ENCODE measurements at regions not wholly inside any gene's neighbourhood (a gene's known extent, or its start where the extent isn't known, plus 50 kb on each side); places are given as distances from the start of the nearest gene placed in this dataset.

GRCh38 chr11:127191261-127191660 is 190.7 kb upstream of the KIRREL3 start:
- Histone ChIP-seq H3K9me2 (replicated peaks; ENCODE audit: insufficient read depth, low read length) (no peaks in the 10 kb centered on the region), H3K27ac (ENCODE audit: low read length) (no peak overlapping the region), H3K9me3 (ENCODE audit: low read length) (no peaks in the 10 kb centered on the region), H3K4me3 (ENCODE audit: low read length) (no peak overlapping the region), H3K4me2 (ENCODE audit: low read depth, low read length, poor library complexity, severe bottlenecking) (no peak overlapping the region), H4K20me1 (ENCODE audit: insufficient read depth, low read depth, low read length) (no peaks in the 10 kb centered on the region), H3K36me3 (ENCODE audit: insufficient read depth, low read length) (no peaks in the 10 kb centered on the region), H3K9ac (ENCODE audit: low read length) (no peak overlapping the region), H3K27me3 (ENCODE audit: low read length) (no peaks in the 10 kb centered on the region), H3K4me1 (ENCODE audit: low read length) (no peaks in the 10 kb centered on the region), H2AFZ (ENCODE audit: low read length) (no peak overlapping the region), H3K79me2 (ENCODE audit: low read length) (no peaks in the 10 kb centered on the region)
- DNase-seq, result no peak

GRCh38 chr11:127182586-127183203 is 182.1 kb upstream of the KIRREL3 start:
- no peak overlapping the region for H3K4me2 ChIP-seq (ENCODE audit: low read depth, low read length, poor library complexity, severe bottlenecking)
- no peaks in the 10 kb centered on the region for H3K4me1 ChIP-seq (ENCODE audit: low read length)
- no peaks in the 10 kb centered on the region for H3K79me2 ChIP-seq (ENCODE audit: low read length)
- H3K9me3 ChIP-seq (ENCODE audit: low read length), result no peaks in the 10 kb centered on the region
- H4K20me1 ChIP-seq (ENCODE audit: insufficient read depth, low read depth, low read length), result no peaks in the 10 kb centered on the region
- H2AFZ ChIP-seq (ENCODE audit: low read length), result no peak overlapping the region
- H3K9me2 ChIP-seq (replicated peaks; ENCODE audit: insufficient read depth, low read length), result no peaks in the 10 kb centered on the region
- DNase-seq, result no peak
- no peaks in the 10 kb centered on the region for H3K27me3 ChIP-seq (ENCODE audit: low read length)
- no peaks in the 10 kb centered on the region for H3K36me3 ChIP-seq (ENCODE audit: insufficient read depth, low read length)
- H3K27ac ChIP-seq (ENCODE audit: low read length), result no peak overlapping the region
- no peak overlapping the region for H3K4me3 ChIP-seq (ENCODE audit: low read length)
- H3K9ac ChIP-seq (ENCODE audit: low read length), result no peak overlapping the region

- Histone ChIP-seq H3K27me3 (ENCODE audit: low read length) (no peaks in the 10 kb centered on the region), H3K9me3 (ENCODE audit: low read length) (no peaks in the 10 kb centered on the region), H3K27ac (ENCODE audit: low read length) (no peak overlapping the region), H3K4me3 (ENCODE audit: low read length) (no peak overlapping the region), H2AFZ (ENCODE audit: low read length) (no peak overlapping the region), H4K20me1 (ENCODE audit: insufficient read depth, low read depth, low read length) (no peaks in the 10 kb centered on the region), H3K4me2 (ENCODE audit: low read depth, low read length, poor library complexity, severe bottlenecking) (no peak overlapping the region), H3K36me3 (ENCODE audit: insufficient read depth, low read length) (no peaks in the 10 kb centered on the region), H3K4me1 (ENCODE audit: low read length) (no peaks in the 10 kb centered on the region), H3K9ac (ENCODE audit: low read length) (no peak overlapping the region), H3K9me2 (replicated peaks; ENCODE audit: insufficient read depth, low read length) (no peaks in the 10 kb centered on the region), H3K79me2 (ENCODE audit: low read length) (no peaks in the 10 kb centered on the region)
- DNase-seq, result no peak
Observed at GRCh38 chr11:127157225-127157624, 156.7 kb upstream of the KIRREL3 start.

GRCh38 chr11:127149410-127149809 is 148.8 kb upstream of the KIRREL3 start:
- no peak overlapping the region for H3K27ac ChIP-seq (ENCODE audit: low read length)
- no peaks in the 10 kb centered on the region for H3K9me2 ChIP-seq (replicated peaks; ENCODE audit: insufficient read depth, low read length)
- H3K79me2 ChIP-seq (ENCODE audit: low read length), result no peaks in the 10 kb centered on the region
- no peak for DNase-seq
- H3K9ac ChIP-seq (ENCODE audit: low read length), result no peak overlapping the region
- no peak overlapping the region for H3K4me2 ChIP-seq (ENCODE audit: low read depth, low read length, poor library complexity, severe bottlenecking)
- no peak overlapping the region for H3K4me3 ChIP-seq (ENCODE audit: low read length)
- no peaks in the 10 kb centered on the region for H3K9me3 ChIP-seq (ENCODE audit: low read length)
- H2AFZ ChIP-seq (ENCODE audit: low read length), result no peak overlapping the region
- no peaks in the 10 kb centered on the region for H4K20me1 ChIP-seq (ENCODE audit: insufficient read depth, low read depth, low read length)
- no peaks in the 10 kb centered on the region for H3K27me3 ChIP-seq (ENCODE audit: low read length)
- H3K36me3 ChIP-seq (ENCODE audit: insufficient read depth, low read length), result no peaks in the 10 kb centered on the region
- no peaks in the 10 kb centered on the region for H3K4me1 ChIP-seq (ENCODE audit: low read length)

GRCh38 chr11:127143251-127143650 is 142.7 kb upstream of the KIRREL3 start:
- H3K4me3 ChIP-seq (ENCODE audit: low read length), result no peak overlapping the region
- DNase-seq, result no peak
- no peaks in the 10 kb centered on the region for H4K20me1 ChIP-seq (ENCODE audit: insufficient read depth, low read depth, low read length)
- H3K4me1 ChIP-seq (ENCODE audit: low read length), result no peaks in the 10 kb centered on the region
- H3K36me3 ChIP-seq (ENCODE audit: insufficient read depth, low read length), result no peaks in the 10 kb centered on the region
- H3K27ac ChIP-seq (ENCODE audit: low read length), result no peak overlapping the region
- H2AFZ ChIP-seq (ENCODE audit: low read length), result no peak overlapping the region
- no peaks in the 10 kb centered on the region for H3K9me2 ChIP-seq (replicated peaks; ENCODE audit: insufficient read depth, low read length)
- H3K4me2 ChIP-seq (ENCODE audit: low read depth, low read length, poor library complexity, severe bottlenecking), result no peak overlapping the region
- no peak overlapping the region for H3K9ac ChIP-seq (ENCODE audit: low read length)
- no peaks in the 10 kb centered on the region for H3K79me2 ChIP-seq (ENCODE audit: low read length)
- H3K9me3 ChIP-seq (ENCODE audit: low read length), result no peaks in the 10 kb centered on the region
- H3K27me3 ChIP-seq (ENCODE audit: low read length), result no peaks in the 10 kb centered on the region

GRCh38 chr11:127138613-127139012 is 138.0 kb upstream of the KIRREL3 start:
- Histone ChIP-seq H3K4me2 (ENCODE audit: low read depth, low read length, poor library complexity, severe bottlenecking) (no peak overlapping the region), H3K4me1 (ENCODE audit: low read length) (no peaks in the 10 kb centered on the region), H3K36me3 (ENCODE audit: insufficient read depth, low read length) (no peaks in the 10 kb centered on the region), H3K4me3 (ENCODE audit: low read length) (no peak overlapping the region), H2AFZ (ENCODE audit: low read length) (no peak overlapping the region), H3K27ac (ENCODE audit: low read length) (no peak overlapping the region), H3K9me3 (ENCODE audit: low read length) (no peaks in the 10 kb centered on the region), H3K27me3 (ENCODE audit: low read length) (no peaks in the 10 kb centered on the region), H4K20me1 (ENCODE audit: insufficient read depth, low read depth, low read length) (no peaks in the 10 kb centered on the region), H3K79me2 (ENCODE audit: low read length) (no peaks in the 10 kb centered on the region), H3K9ac (ENCODE audit: low read length) (no peak overlapping the region), H3K9me2 (replicated peaks; ENCODE audit: insufficient read depth, low read length) (no peaks in the 10 kb centered on the region)
- no peak for DNase-seq

- H3K4me3 ChIP-seq (ENCODE audit: low read length), result no peak overlapping the region
- H4K20me1 ChIP-seq (ENCODE audit: insufficient read depth, low read depth, low read length), result no peaks in the 10 kb centered on the region
- H3K9ac ChIP-seq (ENCODE audit: low read length), result no peak overlapping the region
- H3K4me1 ChIP-seq (ENCODE audit: low read length), result no peaks in the 10 kb centered on the region
- no peaks in the 10 kb centered on the region for H3K9me2 ChIP-seq (replicated peaks; ENCODE audit: insufficient read depth, low read length)
- H3K79me2 ChIP-seq (ENCODE audit: low read length), result no peaks in the 10 kb centered on the region
- H3K27ac ChIP-seq (ENCODE audit: low read length), result no peak overlapping the region
- no peak for DNase-seq
- H3K27me3 ChIP-seq (ENCODE audit: low read length), result no peaks in the 10 kb centered on the region
- no peak overlapping the region for H2AFZ ChIP-seq (ENCODE audit: low read length)
- no peak overlapping the region for H3K4me2 ChIP-seq (ENCODE audit: low read depth, low read length, poor library complexity, severe bottlenecking)
- no peaks in the 10 kb centered on the region for H3K9me3 ChIP-seq (ENCODE audit: low read length)
- no peaks in the 10 kb centered on the region for H3K36me3 ChIP-seq (ENCODE audit: insufficient read depth, low read length)
Observed at GRCh38 chr11:127137771-127138280, 137.3 kb upstream of the KIRREL3 start.

GRCh38 chr11:127136438-127136837 is 135.9 kb upstream of the KIRREL3 start:
- Histone ChIP-seq H3K36me3 (ENCODE audit: insufficient read depth, low read length) (no peaks in the 10 kb centered on the region), H3K27me3 (ENCODE audit: low read length) (no peaks in the 10 kb centered on the region), H4K20me1 (ENCODE audit: insufficient read depth, low read depth, low read length) (no peaks in the 10 kb centered on the region), H3K27ac (ENCODE audit: low read length) (no peak overlapping the region), H3K79me2 (ENCODE audit: low read length) (no peaks in the 10 kb centered on the region), H2AFZ (ENCODE audit: low read length) (no peak overlapping the region), H3K9ac (ENCODE audit: low read length) (no peak overlapping the region), H3K4me1 (ENCODE audit: low read length) (no peaks in the 10 kb centered on the region), H3K4me3 (ENCODE audit: low read length) (no peak overlapping the region), H3K9me3 (ENCODE audit: low read length) (no peaks in the 10 kb centered on the region), H3K4me2 (ENCODE audit: low read depth, low read length, poor library complexity, severe bottlenecking) (no peak overlapping the region), H3K9me2 (replicated peaks; ENCODE audit: insufficient read depth, low read length) (no peaks in the 10 kb centered on the region)
- DNase-seq, result no peak

All from Karpas-422 (cell line).